Gastroesophageal sphincter (tissue), 3 donors: ENCODE measurements at regions not wholly inside any gene's neighbourhood (a gene's known extent, or its start where the extent isn't known, plus 50 kb on each side); places are given as distances from the start of the nearest gene placed in this dataset.

Source experiments
- EP300 ChIP-seq: sonication (generic); formaldehyde crosslinking; IDR thresholded peaks from one replicate; pipeline ENCODE4 v1.6.1; 2017; ENCODE audit warnings: antibody characterized with exemption, mild to moderate bottlenecking
- TF ChIP-seq, protein P1 (sequence below), 4 experiments: fragments of 200-600 bp in 2 of 4; fragments of 450-650 bp in 2 of 4; sonication (generic) in 1 of 4; IDR thresholded peaks; one replicate each; pipeline ENCODE4 v1.5.1; 2017 to 2019; ENCODE audit warnings: antibody characterized with exemption in 4 of 4, mild to moderate bottlenecking in 2 of 4, moderate library complexity in 2 of 4

DNA sequence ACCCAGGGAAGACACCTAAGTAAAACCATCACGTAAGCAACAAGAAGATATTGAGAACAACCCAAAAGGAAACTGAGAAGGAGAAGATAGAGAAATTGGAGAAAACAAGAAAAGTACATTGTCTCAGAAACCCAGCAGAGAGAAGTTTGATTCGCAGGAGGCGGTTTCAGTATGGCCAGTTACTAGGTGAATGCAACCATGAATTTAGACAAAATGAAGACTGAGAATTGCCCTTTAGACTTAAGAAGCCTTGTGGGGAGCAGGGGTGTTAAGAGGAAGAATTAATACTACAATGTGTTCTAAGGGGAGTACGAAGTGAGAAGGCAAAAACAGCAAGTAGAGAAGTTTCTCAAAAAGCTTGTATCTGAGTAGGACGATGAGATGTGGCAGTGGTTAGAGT is 229.3 kb upstream of the NEIL3 start:
- TF ChIP-seq EP300: no peak
- TF ChIP-seq, protein P1, sequence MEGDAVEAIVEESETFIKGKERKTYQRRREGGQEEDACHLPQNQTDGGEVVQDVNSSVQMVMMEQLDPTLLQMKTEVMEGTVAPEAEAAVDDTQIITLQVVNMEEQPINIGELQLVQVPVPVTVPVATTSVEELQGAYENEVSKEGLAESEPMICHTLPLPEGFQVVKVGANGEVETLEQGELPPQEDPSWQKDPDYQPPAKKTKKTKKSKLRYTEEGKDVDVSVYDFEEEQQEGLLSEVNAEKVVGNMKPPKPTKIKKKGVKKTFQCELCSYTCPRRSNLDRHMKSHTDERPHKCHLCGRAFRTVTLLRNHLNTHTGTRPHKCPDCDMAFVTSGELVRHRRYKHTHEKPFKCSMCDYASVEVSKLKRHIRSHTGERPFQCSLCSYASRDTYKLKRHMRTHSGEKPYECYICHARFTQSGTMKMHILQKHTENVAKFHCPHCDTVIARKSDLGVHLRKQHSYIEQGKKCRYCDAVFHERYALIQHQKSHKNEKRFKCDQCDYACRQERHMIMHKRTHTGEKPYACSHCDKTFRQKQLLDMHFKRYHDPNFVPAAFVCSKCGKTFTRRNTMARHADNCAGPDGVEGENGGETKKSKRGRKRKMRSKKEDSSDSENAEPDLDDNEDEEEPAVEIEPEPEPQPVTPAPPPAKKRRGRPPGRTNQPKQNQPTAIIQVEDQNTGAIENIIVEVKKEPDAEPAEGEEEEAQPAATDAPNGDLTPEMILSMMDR (IDR thresholded peaks at IDR 0.05): no peak
